Liver (tissue), 8 donors: ENCODE measurements at regions not wholly inside any gene's neighbourhood (a gene's known extent, or its start where the extent isn't known, plus 50 kb on each side); places are given as distances from the start of the nearest gene placed in this dataset.

Source experiments
- DNase-seq: peaks from one replicate; pipeline ENCODE4 v3.0.0-alpha.2; 2017; ENCODE audit warnings: low spot score
- H3K27ac ChIP-seq, 2 donors: one replicate each; pipeline ENCODE4 v1.7.0; 2013; ENCODE audit warnings: inconsistent platforms in 2 of 2, low read length in 2 of 2, control low read depth in 1 of 2, low read depth in 1 of 2, mild to moderate bottlenecking in 1 of 2
- H3K27me3 ChIP-seq, 4 donors: one replicate each; pipeline versions ENCODE4 v1.6.1 to v1.7.0; 2013; ENCODE audit warnings: low read length in 3 of 4, inconsistent platforms in 1 of 4, mild to moderate bottlenecking in 1 of 4, moderate library complexity in 1 of 4; ENCODE audit not compliant: control insufficient read depth in 4 of 4, insufficient read depth in 4 of 4
- H3K36me3 ChIP-seq, 4 donors: one replicate each; pipeline versions ENCODE4 v1.6.1 to v1.7.0; 2013; ENCODE audit warnings: low read length in 3 of 4, mild to moderate bottlenecking in 3 of 4, low read depth in 1 of 4, moderate library complexity in 1 of 4; ENCODE audit not compliant: control insufficient read depth in 4 of 4, insufficient read depth in 3 of 4
- H3K4me1 ChIP-seq, 4 donors: one replicate each; pipeline versions ENCODE4 v1.6.1 to v1.7.0; 2013; ENCODE audit warnings: low read length in 3 of 4, mild to moderate bottlenecking in 3 of 4, moderate library complexity in 1 of 4; ENCODE audit not compliant: control insufficient read depth in 4 of 4, insufficient read depth in 4 of 4
- H3K4me3 ChIP-seq, 3 donors: one replicate each; pipeline versions ENCODE4 v1.6.1 to v1.7.0; 2013; ENCODE audit warnings: low read length in 3 of 3, control low read depth in 1 of 3, low read depth in 1 of 3, mild to moderate bottlenecking in 1 of 3
- H3K9ac ChIP-seq, 2 donors: one replicate each; pipeline ENCODE4 v1.7.0; 2013; ENCODE audit warnings: low read length in 2 of 2, mild to moderate bottlenecking in 2 of 2, moderate library complexity in 2 of 2, control low read depth in 1 of 2, low read depth in 1 of 2
- H3K9me3 ChIP-seq, 4 donors: one replicate each; pipeline versions ENCODE4 v1.6.1 to v1.7.0; 2013; ENCODE audit warnings: low read length in 3 of 4; ENCODE audit not compliant: control insufficient read depth in 4 of 4
- EGR1 ChIP-seq, 2 donors: IDR thresholded peaks; 2 replicates each; pipeline ENCODE4 v1.6.1; 2016 to 2018; ENCODE audit warnings: antibody characterized with exemption in 2 of 2, low read depth in 2 of 2
- FOXA1 ChIP-seq: IDR thresholded peaks from 2 replicates; pipeline ENCODE4 v1.6.1; 2016; ENCODE audit warnings: antibody characterized with exemption
- FOXA2 ChIP-seq: IDR thresholded peaks from 2 replicates; pipeline ENCODE4 v1.6.1; 2016; ENCODE audit warnings: antibody characterized with exemption
- GABPA ChIP-seq, 2 donors: IDR thresholded peaks in 1 of 2; conservative IDR thresholded peaks in 1 of 2; 2 replicates each; pipeline ENCODE4 v1.6.1; 2016; ENCODE audit warnings: antibody characterized with exemption in 2 of 2, mild to moderate bottlenecking in 1 of 2, moderate library complexity in 1 of 2
- HNF4A ChIP-seq, 2 donors: conservative IDR thresholded peaks; 2 replicates each; pipeline ENCODE4 v1.6.1; 2016; ENCODE audit warnings: antibody characterized with exemption in 2 of 2, mild to moderate bottlenecking in 2 of 2
- HNF4G ChIP-seq: IDR thresholded peaks from 2 replicates; pipeline ENCODE4 v1.6.1; 2016; ENCODE audit warnings: antibody characterized with exemption
- JUND ChIP-seq, 2 donors: IDR thresholded peaks; 2 replicates each; pipeline ENCODE4 v1.6.1; 2016; ENCODE audit warnings: antibody characterized with exemption in 2 of 2
- NR2F2 ChIP-seq: IDR thresholded peaks from 2 replicates; pipeline ENCODE4 v1.6.1; 2016; ENCODE audit warnings: antibody characterized with exemption
- RAD21 ChIP-seq, 2 donors: IDR thresholded peaks; 2 replicates each; pipeline ENCODE4 v1.6.1; 2016; ENCODE audit warnings: antibody characterized with exemption in 2 of 2, mild to moderate bottlenecking in 2 of 2
- RXRA ChIP-seq, 2 donors: IDR thresholded peaks; 2 replicates each; pipeline ENCODE4 v1.6.1; 2017 to 2018; ENCODE audit warnings: antibody characterized with exemption in 2 of 2, mild to moderate bottlenecking in 1 of 2
- SP1 ChIP-seq: IDR thresholded peaks from 2 replicates; pipeline ENCODE4 v1.6.1; 2018; ENCODE audit warnings: antibody characterized with exemption, mild to moderate bottlenecking
- TAF1 ChIP-seq: conservative IDR thresholded peaks from 2 replicates; pipeline ENCODE4 v1.6.1; 2016; ENCODE audit warnings: antibody characterized with exemption, mild to moderate bottlenecking
- YY1 ChIP-seq: IDR thresholded peaks from 2 replicates; pipeline ENCODE4 v1.6.1; 2016; ENCODE audit warnings: antibody characterized with exemption, mild to moderate bottlenecking
- WGBS: extraction: QIAGEN DNeasy Blood & Tissue Kit; methylation state at CpG from one replicate; pipeline ENCODE4 v1.1.7; 2013; 5-methylcytosine and 5-hydroxymethylcytosine counted together
- TF ChIP-seq, protein P1 (sequence below): IDR thresholded peaks from 2 replicates; pipeline ENCODE4 v1.6.1; 2016; ENCODE audit warnings: antibody characterized with exemption
- TF ChIP-seq, protein P2 (sequence below): IDR thresholded peaks from 2 replicates; pipeline ENCODE4 v1.6.1; 2016; ENCODE audit warnings: antibody characterized with exemption
- TF ChIP-seq, protein P3 (sequence below): IDR thresholded peaks from 2 replicates; pipeline ENCODE4 v1.6.1; 2016; ENCODE audit warnings: antibody characterized with exemption
- TF ChIP-seq, protein P4 (sequence below): fragments of 150-350 bp; IDR thresholded peaks from 2 replicates; pipeline ENCODE4 v1.5.1; 2017; ENCODE audit warnings: improper control_type of control experiment, low read depth, low read length; ENCODE audit not compliant: missing input control
- TF ChIP-seq, protein P5 (sequence below): IDR thresholded peaks from 2 replicates; pipeline ENCODE4 v1.6.1; 2016; ENCODE audit warnings: antibody characterized with exemption, mild to moderate bottlenecking
- donor health status: healthy.
- donor health status: healthy.
- donor health status: healthy.
- donor health status: healthy.
- donor health status: healthy.

DNA sequence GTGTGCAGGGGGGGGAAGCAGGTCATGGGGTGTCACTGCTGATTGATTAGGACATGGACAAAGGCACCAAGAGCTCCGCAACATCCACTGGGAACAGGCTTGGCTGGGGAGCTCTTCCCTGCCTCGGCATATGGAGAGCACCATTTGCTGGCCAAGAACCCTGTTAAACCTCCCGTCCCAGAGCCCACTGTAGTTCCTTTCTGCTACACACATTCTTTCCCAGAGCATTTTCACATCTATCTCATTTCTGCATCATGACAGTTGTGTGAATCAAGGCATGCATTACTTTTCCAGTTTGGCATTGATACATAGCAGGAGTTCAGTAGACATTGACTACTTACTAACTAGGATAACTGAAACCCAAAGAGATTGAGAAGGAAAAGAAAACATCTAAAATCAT, 333.4 kb upstream of the B3GAT1 start:
- no peak overlapping the region for H3K4me3 ChIP-seq
- TF ChIP-seq, protein P1, sequence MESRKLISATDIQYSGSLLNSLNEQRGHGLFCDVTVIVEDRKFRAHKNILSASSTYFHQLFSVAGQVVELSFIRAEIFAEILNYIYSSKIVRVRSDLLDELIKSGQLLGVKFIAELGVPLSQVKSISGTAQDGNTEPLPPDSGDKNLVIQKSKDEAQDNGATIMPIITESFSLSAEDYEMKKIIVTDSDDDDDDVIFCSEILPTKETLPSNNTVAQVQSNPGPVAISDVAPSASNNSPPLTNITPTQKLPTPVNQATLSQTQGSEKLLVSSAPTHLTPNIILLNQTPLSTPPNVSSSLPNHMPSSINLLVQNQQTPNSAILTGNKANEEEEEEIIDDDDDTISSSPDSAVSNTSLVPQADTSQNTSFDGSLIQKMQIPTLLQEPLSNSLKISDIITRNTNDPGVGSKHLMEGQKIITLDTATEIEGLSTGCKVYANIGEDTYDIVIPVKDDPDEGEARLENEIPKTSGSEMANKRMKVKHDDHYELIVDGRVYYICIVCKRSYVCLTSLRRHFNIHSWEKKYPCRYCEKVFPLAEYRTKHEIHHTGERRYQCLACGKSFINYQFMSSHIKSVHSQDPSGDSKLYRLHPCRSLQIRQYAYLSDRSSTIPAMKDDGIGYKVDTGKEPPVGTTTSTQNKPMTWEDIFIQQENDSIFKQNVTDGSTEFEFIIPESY = no peak
- TF ChIP-seq RXRA (IDR thresholded peaks at IDR 0.05) = no peak
- no peak for TF ChIP-seq FOXA2
- no peak for TF ChIP-seq TAF1
- no peak for TF ChIP-seq JUND (IDR thresholded peaks at IDR 0.05)
- TF ChIP-seq SP1 = no peak
- no peak for TF ChIP-seq HNF4G
- TF ChIP-seq HNF4A (conservative IDR thresholded peaks at IDR 0.05) = no peak
- TF ChIP-seq, protein P2, sequence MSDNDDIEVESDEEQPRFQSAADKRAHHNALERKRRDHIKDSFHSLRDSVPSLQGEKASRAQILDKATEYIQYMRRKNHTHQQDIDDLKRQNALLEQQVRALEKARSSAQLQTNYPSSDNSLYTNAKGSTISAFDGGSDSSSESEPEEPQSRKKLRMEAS = no peak
- TF ChIP-seq FOXA1 = no peak
- TF ChIP-seq YY1 = no peak
- TF ChIP-seq RAD21 (IDR thresholded peaks at IDR 0.05) = no peak
- TF ChIP-seq, protein P3, sequence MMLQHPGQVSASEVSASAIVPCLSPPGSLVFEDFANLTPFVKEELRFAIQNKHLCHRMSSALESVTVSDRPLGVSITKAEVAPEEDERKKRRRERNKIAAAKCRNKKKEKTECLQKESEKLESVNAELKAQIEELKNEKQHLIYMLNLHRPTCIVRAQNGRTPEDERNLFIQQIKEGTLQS = no peak
- TF ChIP-seq EGR1 (IDR thresholded peaks at IDR 0.05; ENCODE audit: low read depth in 2 of 2) = no peak
- no peak for TF ChIP-seq GABPA (IDR thresholded peaks at IDR 0.05 in 1 of 2, conservative IDR thresholded peaks at IDR 0.05 in 1 of 2)
- TF ChIP-seq, protein P4, sequence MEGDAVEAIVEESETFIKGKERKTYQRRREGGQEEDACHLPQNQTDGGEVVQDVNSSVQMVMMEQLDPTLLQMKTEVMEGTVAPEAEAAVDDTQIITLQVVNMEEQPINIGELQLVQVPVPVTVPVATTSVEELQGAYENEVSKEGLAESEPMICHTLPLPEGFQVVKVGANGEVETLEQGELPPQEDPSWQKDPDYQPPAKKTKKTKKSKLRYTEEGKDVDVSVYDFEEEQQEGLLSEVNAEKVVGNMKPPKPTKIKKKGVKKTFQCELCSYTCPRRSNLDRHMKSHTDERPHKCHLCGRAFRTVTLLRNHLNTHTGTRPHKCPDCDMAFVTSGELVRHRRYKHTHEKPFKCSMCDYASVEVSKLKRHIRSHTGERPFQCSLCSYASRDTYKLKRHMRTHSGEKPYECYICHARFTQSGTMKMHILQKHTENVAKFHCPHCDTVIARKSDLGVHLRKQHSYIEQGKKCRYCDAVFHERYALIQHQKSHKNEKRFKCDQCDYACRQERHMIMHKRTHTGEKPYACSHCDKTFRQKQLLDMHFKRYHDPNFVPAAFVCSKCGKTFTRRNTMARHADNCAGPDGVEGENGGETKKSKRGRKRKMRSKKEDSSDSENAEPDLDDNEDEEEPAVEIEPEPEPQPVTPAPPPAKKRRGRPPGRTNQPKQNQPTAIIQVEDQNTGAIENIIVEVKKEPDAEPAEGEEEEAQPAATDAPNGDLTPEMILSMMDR = no peak
- TF ChIP-seq NR2F2 = no peak
- TF ChIP-seq, protein P5, sequence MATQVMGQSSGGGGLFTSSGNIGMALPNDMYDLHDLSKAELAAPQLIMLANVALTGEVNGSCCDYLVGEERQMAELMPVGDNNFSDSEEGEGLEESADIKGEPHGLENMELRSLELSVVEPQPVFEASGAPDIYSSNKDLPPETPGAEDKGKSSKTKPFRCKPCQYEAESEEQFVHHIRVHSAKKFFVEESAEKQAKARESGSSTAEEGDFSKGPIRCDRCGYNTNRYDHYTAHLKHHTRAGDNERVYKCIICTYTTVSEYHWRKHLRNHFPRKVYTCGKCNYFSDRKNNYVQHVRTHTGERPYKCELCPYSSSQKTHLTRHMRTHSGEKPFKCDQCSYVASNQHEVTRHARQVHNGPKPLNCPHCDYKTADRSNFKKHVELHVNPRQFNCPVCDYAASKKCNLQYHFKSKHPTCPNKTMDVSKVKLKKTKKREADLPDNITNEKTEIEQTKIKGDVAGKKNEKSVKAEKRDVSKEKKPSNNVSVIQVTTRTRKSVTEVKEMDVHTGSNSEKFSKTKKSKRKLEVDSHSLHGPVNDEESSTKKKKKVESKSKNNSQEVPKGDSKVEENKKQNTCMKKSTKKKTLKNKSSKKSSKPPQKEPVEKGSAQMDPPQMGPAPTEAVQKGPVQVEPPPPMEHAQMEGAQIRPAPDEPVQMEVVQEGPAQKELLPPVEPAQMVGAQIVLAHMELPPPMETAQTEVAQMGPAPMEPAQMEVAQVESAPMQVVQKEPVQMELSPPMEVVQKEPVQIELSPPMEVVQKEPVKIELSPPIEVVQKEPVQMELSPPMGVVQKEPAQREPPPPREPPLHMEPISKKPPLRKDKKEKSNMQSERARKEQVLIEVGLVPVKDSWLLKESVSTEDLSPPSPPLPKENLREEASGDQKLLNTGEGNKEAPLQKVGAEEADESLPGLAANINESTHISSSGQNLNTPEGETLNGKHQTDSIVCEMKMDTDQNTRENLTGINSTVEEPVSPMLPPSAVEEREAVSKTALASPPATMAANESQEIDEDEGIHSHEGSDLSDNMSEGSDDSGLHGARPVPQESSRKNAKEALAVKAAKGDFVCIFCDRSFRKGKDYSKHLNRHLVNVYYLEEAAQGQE = no peak
- no peaks in the 10 kb centered on the region for H3K36me3 ChIP-seq
- H3K27ac ChIP-seq = no peak overlapping the region
- no peaks in the 10 kb centered on the region for H3K27me3 ChIP-seq
- no peak for DNase-seq
- WGBS = 83% methylated on average over 3 of the region's 3 CpGs
- no peak overlapping the region for H3K9ac ChIP-seq
- H3K4me1 ChIP-seq = peaks cover 0 to 8% (median under 1%) of the 10 kb centered on the region in 4 donors
- H3K9me3 ChIP-seq = peaks cover 0 to 12% (median 6%) of the 10 kb centered on the region in 4 donors
